Fibroblast of mammary gland (primary cell): ENCODE measurements at regions not wholly inside any gene's neighbourhood (a gene's known extent, or its start where the extent isn't known, plus 50 kb on each side); places are given as distances from the start of the nearest gene placed in this dataset.

Source experiments
- DNase-seq: peaks from one replicate; pipeline ENCODE4 v3.0.0-alpha.2; 2010; ENCODE audit warnings: low read depth
- H3K4me3 ChIP-seq: 2 replicates; pipeline ENCODE4 v1.5.1; 2011; ENCODE audit warnings: low read depth, mild to moderate bottlenecking, low read length, moderate library complexity; ENCODE audit not compliant: control insufficient read depth
- CTCF ChIP-seq: conservative IDR thresholded peaks from 2 replicates; pipeline ENCODE4 v1.5.1; 2011; ENCODE audit warnings: low read depth, low read length, inconsistent platforms; ENCODE audit not compliant: control insufficient read depth, insufficient read depth

- TF ChIP-seq CTCF = no peak
- no peak for DNase-seq
- no peak overlapping the region for H3K4me3 ChIP-seq
Observed at GRCh38 chr18:69222089-69222488, 178.6 kb upstream of the DOK6 start.

GRCh38 chr18:69226971-69227370, 173.7 kb upstream of the DOK6 start:
- no peak for DNase-seq
- no peak overlapping the region for H3K4me3 ChIP-seq
- no peak for TF ChIP-seq CTCF

GRCh38 chr18:69230204-69230603, 170.5 kb upstream of the DOK6 start:
- no peak for DNase-seq
- H3K4me3 ChIP-seq = no peak overlapping the region
- TF ChIP-seq CTCF = no peak

GRCh38 chr18:69233465-69234054, 167.1 kb upstream of the DOK6 start:
- no peak for TF ChIP-seq CTCF
- DNase-seq = no peak
- H3K4me3 ChIP-seq = no peak overlapping the region

- H3K4me3 ChIP-seq = no peak overlapping the region
- DNase-seq = no peak
- TF ChIP-seq CTCF = no peak
Observed at GRCh38 chr18:69239849-69240674, 160.6 kb upstream of the DOK6 start.

- no peak for TF ChIP-seq CTCF
- no peak overlapping the region for H3K4me3 ChIP-seq
- DNase-seq = no peak
Observed at GRCh38 chr18:69246027-69246426, 154.7 kb upstream of the DOK6 start.
